ENCODE measurements at regions not wholly inside any gene's neighbourhood (a gene's known extent, or its start where the extent isn't known, plus 50 kb on each side); places are given as distances from the start of the nearest gene placed in this dataset.
A peak's percentile ranks its signal among the peaks of the same experiment; 100 is the strongest.

DNA sequence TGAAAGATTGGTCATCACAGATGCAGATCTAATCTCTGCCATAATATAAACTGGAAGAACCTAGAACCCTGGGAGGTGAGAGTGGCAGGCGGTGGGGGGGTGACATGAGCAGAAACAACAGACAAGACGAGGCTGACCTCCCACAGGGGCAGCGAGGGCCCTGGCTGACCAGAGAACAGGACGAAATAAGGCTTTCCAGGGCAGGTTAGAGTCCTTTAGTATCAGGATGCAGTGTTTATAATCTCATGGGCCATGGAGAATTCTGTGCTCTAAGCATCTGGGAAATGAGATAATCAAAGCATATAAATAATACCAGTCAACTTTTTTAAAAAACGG lies 102.7 kb upstream of the BCL2L14 start:
- Histone ChIP-seq H3K9me3 (replicated peaks; ENCODE audit: control insufficient read depth, insufficient read depth, low read length) (no peaks in the 10 kb centered on the region), H3K27me3 (ENCODE audit: control insufficient read depth in 2 of 2, insufficient read depth in 2 of 2, low read length in 2 of 2) (peaks cover 3 to 4% of the 10 kb centered on the region in 2 experiments), H3K4me3 (replicated peaks in 1 of 3; ENCODE audit: insufficient read depth in 1 of 3, low read depth in 1 of 3, low read length in 3 of 3) (no peak overlapping the region), H3K27ac (ENCODE audit: insufficient read depth, low read depth, low read length) (no peak overlapping the region), H3K4me1 (ENCODE audit: control insufficient read depth, extremely low read depth, insufficient read depth, low read length) (peaks cover 12% of the 10 kb centered on the region), H3K9ac (replicated peaks; ENCODE audit: extremely low read depth, insufficient read depth, low read length) (no peak overlapping the region), H3K36me3 (ENCODE audit: control insufficient read depth in 2 of 2, extremely low read depth in 1 of 2, insufficient read depth in 2 of 2, low read length in 2 of 2) (no peaks in the 10 kb centered on the region), H3K79me2 (ENCODE audit: control insufficient read depth, insufficient read depth, low read length) (no peaks in the 10 kb centered on the region), H3K4me2 (ENCODE audit: insufficient read depth, low read length) (no peak overlapping the region), H3K9me1 (replicated peaks; ENCODE audit: control insufficient read depth, extremely low read depth, insufficient read depth, low read length) (no peaks in the 10 kb centered on the region), H4K20me1 (replicated peaks; ENCODE audit: control insufficient read depth, extremely low read depth, insufficient read depth, low read length) (no peaks in the 10 kb centered on the region), H2AFZ (ENCODE audit: low read depth, low read length) (peak overlapping the region; percentile 39)
- FAIRE-seq = no peak
- dilution Hi-C loops (cut with MboI; ENCODE audit: extremely low pct_ligation_motif_present, low sequenced_read_pairs) (no loop called here), intact Hi-C loops (cut with micrococcal nuclease) (no loop called here)
- POLR2A ChIA-PET = no interaction called here
- no peak for DNase-seq (ENCODE audit: low read depth, low spot score)
- TF ChIP-seq, protein P1, sequence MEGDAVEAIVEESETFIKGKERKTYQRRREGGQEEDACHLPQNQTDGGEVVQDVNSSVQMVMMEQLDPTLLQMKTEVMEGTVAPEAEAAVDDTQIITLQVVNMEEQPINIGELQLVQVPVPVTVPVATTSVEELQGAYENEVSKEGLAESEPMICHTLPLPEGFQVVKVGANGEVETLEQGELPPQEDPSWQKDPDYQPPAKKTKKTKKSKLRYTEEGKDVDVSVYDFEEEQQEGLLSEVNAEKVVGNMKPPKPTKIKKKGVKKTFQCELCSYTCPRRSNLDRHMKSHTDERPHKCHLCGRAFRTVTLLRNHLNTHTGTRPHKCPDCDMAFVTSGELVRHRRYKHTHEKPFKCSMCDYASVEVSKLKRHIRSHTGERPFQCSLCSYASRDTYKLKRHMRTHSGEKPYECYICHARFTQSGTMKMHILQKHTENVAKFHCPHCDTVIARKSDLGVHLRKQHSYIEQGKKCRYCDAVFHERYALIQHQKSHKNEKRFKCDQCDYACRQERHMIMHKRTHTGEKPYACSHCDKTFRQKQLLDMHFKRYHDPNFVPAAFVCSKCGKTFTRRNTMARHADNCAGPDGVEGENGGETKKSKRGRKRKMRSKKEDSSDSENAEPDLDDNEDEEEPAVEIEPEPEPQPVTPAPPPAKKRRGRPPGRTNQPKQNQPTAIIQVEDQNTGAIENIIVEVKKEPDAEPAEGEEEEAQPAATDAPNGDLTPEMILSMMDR (IDR thresholded peaks at IDR 0.05; ENCODE audit: extremely low read depth in 1 of 2, insufficient read depth in 1 of 2, low read depth in 1 of 2, low read length in 2 of 2) = no peak
- TF ChIP-seq JUN (IDR thresholded peaks at IDR 0.05; ENCODE audit: borderline replicate concordance, insufficient read depth, insufficient read length, low read depth) = no peak
- no peak for TF ChIP-seq POLR2A (IDR thresholded peaks at IDR 0.05; ENCODE audit: low read depth, low read length)
- no peak for TF ChIP-seq FOS (IDR thresholded peaks at IDR 0.05; ENCODE audit: borderline replicate concordance, insufficient read depth, low read length)
- CTCF ChIA-PET = interaction anchor here (1.0 to 1.1 kb wide), 2 partner anchors 12 to 34 kb away, joined by 3 to 4 read pairs; no protein-coding TSS in a partner anchor
- BruUV-seq (replicated peaks) = no TSS peak

DNA sequence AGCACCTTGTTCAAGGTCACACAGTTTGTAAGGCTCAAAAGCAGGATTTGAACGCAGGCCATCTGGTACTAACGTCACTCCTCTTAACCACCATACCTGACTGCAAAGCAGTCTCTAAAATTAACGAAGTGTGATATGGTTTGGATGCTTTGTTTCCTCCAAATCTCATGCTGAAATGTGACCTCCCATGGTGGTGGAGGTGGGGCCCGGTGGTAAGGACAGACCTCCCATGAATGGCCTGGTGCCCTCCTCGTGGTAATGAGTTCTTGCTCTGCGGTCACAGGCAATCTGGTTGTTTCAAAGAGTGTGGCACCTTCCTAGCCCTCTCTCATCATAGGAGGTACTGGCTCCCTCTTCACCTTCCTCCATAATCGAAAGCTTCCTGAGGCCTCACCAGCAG lies 102.2 kb upstream of the BCL2L14 start:
- no peaks in the 10 kb centered on the region for H3K9me1 ChIP-seq (replicated peaks; ENCODE audit: control insufficient read depth, extremely low read depth, insufficient read depth, low read length)
- no peak for DNase-seq (ENCODE audit: low read depth, low spot score)
- POLR2A ChIA-PET = no interaction called here
- CTCF ChIA-PET = no interaction called here
- FAIRE-seq = no peak
- TF ChIP-seq MYC (IDR thresholded peaks at IDR 0.05; ENCODE audit: low read depth, low read length) (no peak), POLR2A (IDR thresholded peaks at IDR 0.05; ENCODE audit: low read depth, low read length) (no peak), FOS (IDR thresholded peaks at IDR 0.05; ENCODE audit: borderline replicate concordance, insufficient read depth, low read length) (no peak), GATA2 (IDR thresholded peaks at IDR 0.05; ENCODE audit: insufficient read depth, insufficient read length, low read depth, low read length) (no peak), POLR2AphosphoS5 (IDR thresholded peaks at IDR 0.05; ENCODE audit: insufficient read depth, low read depth, low read length) (no peak), EZH2 (IDR thresholded peaks at IDR 0.05; ENCODE audit: borderline replicate concordance, low read depth, low read length, severe bottlenecking) (no peak), JUN (IDR thresholded peaks at IDR 0.05; ENCODE audit: borderline replicate concordance, insufficient read depth, insufficient read length, low read depth) (no peak)
- TF ChIP-seq, protein P1 (IDR thresholded peaks at IDR 0.05; ENCODE audit: extremely low read depth in 1 of 2, insufficient read depth in 1 of 2, low read depth in 1 of 2, low read length in 2 of 2) = no peak
- TF ChIP-seq, protein P2, sequence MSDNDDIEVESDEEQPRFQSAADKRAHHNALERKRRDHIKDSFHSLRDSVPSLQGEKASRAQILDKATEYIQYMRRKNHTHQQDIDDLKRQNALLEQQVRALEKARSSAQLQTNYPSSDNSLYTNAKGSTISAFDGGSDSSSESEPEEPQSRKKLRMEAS (IDR thresholded peaks at IDR 0.05; ENCODE audit: insufficient read depth, insufficient read length) = no peak
- H3K4me3 ChIP-seq (replicated peaks in 1 of 3; ENCODE audit: insufficient read depth in 1 of 3, low read depth in 1 of 3, low read length in 3 of 3) = no peak overlapping the region
- no peak overlapping the region for H2AFZ ChIP-seq (ENCODE audit: low read depth, low read length)
- no peak overlapping the region for H3K9ac ChIP-seq (replicated peaks; ENCODE audit: extremely low read depth, insufficient read depth, low read length)
- intact Hi-C loops (cut with micrococcal nuclease) = no loop called here
- H3K9me3 ChIP-seq (replicated peaks; ENCODE audit: control insufficient read depth, insufficient read depth, low read length) = no peaks in the 10 kb centered on the region
- H3K27me3 ChIP-seq (ENCODE audit: control insufficient read depth in 2 of 2, insufficient read depth in 2 of 2, low read length in 2 of 2) = peaks cover 8% of the 10 kb centered on the region in 2 experiments
- dilution Hi-C loops (cut with MboI; ENCODE audit: extremely low pct_ligation_motif_present, low sequenced_read_pairs) = no loop called here
- H3K79me2 ChIP-seq (ENCODE audit: control insufficient read depth, insufficient read depth, low read length) = no peaks in the 10 kb centered on the region
- no peak overlapping the region for H3K4me2 ChIP-seq (ENCODE audit: insufficient read depth, low read length)
- H3K36me3 ChIP-seq (ENCODE audit: control insufficient read depth in 2 of 2, extremely low read depth in 1 of 2, insufficient read depth in 2 of 2, low read length in 2 of 2) = no peaks in the 10 kb centered on the region
- no peak overlapping the region for H3K27ac ChIP-seq (ENCODE audit: insufficient read depth, low read depth, low read length)
- H3K4me1 ChIP-seq (ENCODE audit: control insufficient read depth, extremely low read depth, insufficient read depth, low read length) = peaks cover 12% of the 10 kb centered on the region
- no peaks in the 10 kb centered on the region for H4K20me1 ChIP-seq (replicated peaks; ENCODE audit: control insufficient read depth, extremely low read depth, insufficient read depth, low read length)
- BruUV-seq (replicated peaks) = no TSS peak
